ENCODE measurements at regions not wholly inside any gene's neighbourhood (a gene's known extent, or its start where the extent isn't known, plus 50 kb on each side); places are given as distances from the start of the nearest gene placed in this dataset.

DNA sequence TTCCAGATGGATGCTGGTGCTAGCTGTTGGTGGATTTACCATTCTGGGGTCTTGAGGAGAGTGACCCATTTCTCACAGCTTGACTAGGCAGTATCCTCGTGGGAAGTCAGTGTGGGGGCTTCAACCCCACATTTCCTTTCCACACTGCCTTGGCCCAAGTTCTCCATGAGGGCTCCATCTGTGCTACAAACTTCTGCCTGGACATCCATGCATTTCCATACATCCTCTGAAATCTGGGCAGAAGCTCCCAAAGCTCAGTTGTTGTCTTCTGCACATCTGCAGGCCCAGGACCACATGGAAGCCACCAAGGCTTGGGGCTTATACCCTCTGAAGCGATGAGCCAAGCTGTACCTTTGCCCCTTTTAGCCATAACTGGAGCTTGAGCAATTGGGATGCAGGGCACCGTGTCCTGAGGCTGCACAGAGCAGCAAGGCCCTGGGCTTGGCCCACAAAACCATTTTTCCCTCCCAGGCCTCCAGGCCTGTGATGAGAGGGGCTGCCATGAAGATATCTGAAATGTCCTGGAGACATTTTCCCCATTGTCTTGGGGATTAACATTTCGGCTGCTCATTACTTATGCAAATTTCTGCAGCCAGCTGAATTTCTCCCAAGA is 248.7 kb upstream of the ANKRD50 start:
- DNase-seq (no peak), ATAC-seq (no peak)
- no peaks in the 10 kb centered on the region for H3K4me1 ChIP-seq (ENCODE audit: low read depth)
- no peak overlapping the region for H3K4me3 ChIP-seq
- no peaks in the 10 kb centered on the region for H3K36me3 ChIP-seq (ENCODE audit: low read depth)
- peaks cover 11% of the 10 kb centered on the region for H3K9me3 ChIP-seq
- TF ChIP-seq CTCF (IDR thresholded peaks at IDR 0.05): no peak
- intact Hi-C loops (cut with DNase I, micrococcal nuclease): no loop called here

DNA sequence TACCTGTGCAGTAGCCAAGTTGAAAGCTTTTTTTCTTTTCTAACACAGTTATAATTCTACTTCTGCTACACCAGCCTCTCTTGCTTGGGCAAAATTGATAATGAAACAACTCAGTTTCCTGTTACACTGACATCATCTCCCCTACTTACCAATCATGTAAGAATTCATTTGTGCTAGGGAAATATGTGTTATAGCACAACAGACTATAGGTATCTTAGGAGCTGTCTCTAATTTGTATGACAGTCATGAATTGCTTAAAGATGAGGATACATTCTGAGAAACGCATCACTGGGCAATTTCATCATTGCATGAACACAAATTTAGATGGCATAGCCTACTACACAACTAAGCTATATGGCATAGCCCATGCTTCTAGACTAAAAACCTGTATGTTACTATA is 246.3 kb upstream of the ANKRD50 start:
- DNase-seq (no peak), ATAC-seq (no peak)
- no peaks in the 10 kb centered on the region for H3K4me1 ChIP-seq (ENCODE audit: low read depth)
- no peak for TF ChIP-seq CTCF (IDR thresholded peaks at IDR 0.05)
- peaks cover 11% of the 10 kb centered on the region for H3K9me3 ChIP-seq
- intact Hi-C loops (cut with DNase I, micrococcal nuclease): no loop called here
- H3K36me3 ChIP-seq (ENCODE audit: low read depth): no peaks in the 10 kb centered on the region
- H3K4me3 ChIP-seq: no peak overlapping the region

DNA sequence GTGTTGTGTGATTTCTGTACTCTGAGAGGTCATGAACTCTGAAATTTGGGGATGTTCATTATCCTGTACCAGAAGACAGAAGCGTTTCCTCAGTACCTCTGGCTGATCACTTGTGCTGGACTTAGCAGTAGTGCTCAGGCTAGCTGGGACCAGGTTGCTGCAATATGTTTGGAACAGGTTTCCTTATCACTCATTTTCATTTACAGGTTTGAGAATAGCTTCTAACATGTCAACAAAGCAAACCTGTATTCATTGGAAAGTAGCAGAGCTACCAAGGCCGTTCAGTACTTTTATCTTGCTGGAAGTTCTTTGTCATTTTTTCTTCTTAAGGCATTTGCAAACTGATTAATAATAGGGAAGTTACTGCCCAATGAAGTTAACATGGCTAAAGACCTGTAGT is 242.9 kb upstream of the ANKRD50 start:
- no peak for TF ChIP-seq CTCF (IDR thresholded peaks at IDR 0.05)
- Histone ChIP-seq H3K4me3 (no peak overlapping the region), H3K4me1 (ENCODE audit: low read depth) (no peaks in the 10 kb centered on the region), H3K36me3 (ENCODE audit: low read depth) (no peaks in the 10 kb centered on the region), H3K9me3 (no peaks in the 10 kb centered on the region)
- ATAC-seq: no peak
- DNase-seq: no peak
- intact Hi-C loops (cut with DNase I, micrococcal nuclease): no loop called here

DNA sequence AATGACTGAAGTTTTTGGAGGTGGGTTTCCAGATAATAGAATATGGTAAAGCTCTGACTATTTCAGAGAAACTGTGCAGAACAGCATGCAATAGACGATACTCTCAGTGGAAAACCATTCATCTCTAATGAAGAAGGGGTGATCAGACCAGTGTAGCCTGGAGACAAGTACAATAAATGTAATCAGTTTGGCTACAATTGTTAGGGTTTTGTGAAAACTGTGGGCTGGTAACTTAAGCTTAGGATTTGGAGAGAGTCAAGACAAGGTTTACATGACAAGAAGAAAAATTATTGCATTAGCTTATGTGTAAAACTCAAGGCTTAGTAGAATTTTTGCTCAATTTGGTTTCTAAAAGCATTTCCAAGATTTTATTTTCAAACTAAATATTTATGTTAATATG is 241.5 kb upstream of the ANKRD50 start:
- DNase-seq (no peak), ATAC-seq (no peak)
- Histone ChIP-seq H3K4me1 (ENCODE audit: low read depth) (no peaks in the 10 kb centered on the region), H3K4me3 (no peak overlapping the region), H3K36me3 (ENCODE audit: low read depth) (no peaks in the 10 kb centered on the region), H3K9me3 (no peaks in the 10 kb centered on the region)
- TF ChIP-seq CTCF (IDR thresholded peaks at IDR 0.05): no peak
- intact Hi-C loops (cut with DNase I, micrococcal nuclease): no loop called here

GRCh38 chr4:124953486-124953885 is 241.0 kb upstream of the ANKRD50 start:
- no peak for TF ChIP-seq CTCF (IDR thresholded peaks at IDR 0.05)
- intact Hi-C loops (cut with DNase I, micrococcal nuclease): no loop called here
- no peak for DNase-seq
- no peaks in the 10 kb centered on the region for H3K36me3 ChIP-seq (ENCODE audit: low read depth)
- H3K4me3 ChIP-seq: no peak overlapping the region
- no peaks in the 10 kb centered on the region for H3K4me1 ChIP-seq (ENCODE audit: low read depth)
- no peak for ATAC-seq
- H3K9me3 ChIP-seq: no peaks in the 10 kb centered on the region

- TF ChIP-seq CTCF (IDR thresholded peaks at IDR 0.05): no peak
- Histone ChIP-seq H3K4me1 (ENCODE audit: low read depth) (no peaks in the 10 kb centered on the region), H3K36me3 (ENCODE audit: low read depth) (no peaks in the 10 kb centered on the region), H3K9me3 (no peaks in the 10 kb centered on the region), H3K4me3 (no peak overlapping the region)
- ATAC-seq (no peak), DNase-seq (no peak)
- intact Hi-C loops (cut with DNase I, micrococcal nuclease): no loop called here
These were observed 240.5 kb upstream of the ANKRD50 start for GRCh38 chr4:124953061-124953460.

All from mucosa of descending colon (tissue), 3 donors.